SK-N-SH (cell line): ENCODE measurements at regions not wholly inside any gene's neighbourhood (a gene's known extent, or its start where the extent isn't known, plus 50 kb on each side); places are given as distances from the start of the nearest gene placed in this dataset.
"Not testable (repeated sequence)": the region's sequence is repeated elsewhere in the genome, so short reads cannot be mapped to it uniquely, and the experiment has no call there.

Experiments used
- CTCF ChIA-PET: fragments of 300-600, 350-600 bp; formaldehyde crosslinking; extraction: SDS; loops from one replicate; lab custom pipeline; 2021; lab: Yijun Ruan, JAX
- POLR2A ChIA-PET: fragments of 350-600 bp; sonication (Branson Sonifier 250); formaldehyde crosslinking; extraction: SDS; loops from one replicate; lab custom pipeline; 2020; ENCODE audit warnings: antibody characterized with exemption, inconsistent platforms; lab: Yijun Ruan, JAX
- DNase-seq: peaks from one replicate; pipeline ENCODE4 v3.0.0; 2012
- H2AFZ ChIP-seq: fragments of 200-600 bp; sonication (generic); 2 replicates; pipeline ENCODE4 v1.8.1; 2016; ENCODE audit warnings: antibody characterized with exemption, mild to moderate bottlenecking, low read depth
- H3F3A ChIP-seq: fragments of 200-600 bp; sonication (generic); replicated peaks from 2 replicates; pipeline ENCODE3; 2016; ENCODE audit warnings: antibody characterized with exemption, mild to moderate bottlenecking; ENCODE audit not compliant: insufficient read depth
- H3K27ac ChIP-seq, 2 experiments: fragments of 200-500 bp in 1 of 2; fragments of 200-600 bp in 1 of 2; sonication (Bioruptor generic) in 1 of 2; sonication (generic), shearing (Covaris generic) in 1 of 2; 2 replicates each; pipeline versions ENCODE4 v1.5.1 to v1.6.1; 2014 to 2016; ENCODE audit warnings: low read depth in 2 of 2, inconsistent platforms in 1 of 2, low read length in 1 of 2, mild to moderate bottlenecking in 1 of 2, mixed read lengths in 1 of 2
- H3K27me3 ChIP-seq: fragments of 200-600 bp; sonication (generic), shearing (Covaris generic); 2 replicates; pipeline ENCODE4 v1.6.1; 2016; ENCODE audit warnings: mixed run types; ENCODE audit not compliant: insufficient read depth
- H3K36me3 ChIP-seq, 2 experiments: fragments of 200-500 bp in 1 of 2; fragments of 200-600 bp in 1 of 2; sonication (Bioruptor generic) in 1 of 2; sonication (generic) in 1 of 2; replicated peaks in 1 of 2; 2 replicates each; pipeline versions ENCODE3 to v1.5.1; 2014 to 2016; ENCODE audit warnings: low read length in 1 of 2, mild to moderate bottlenecking in 1 of 2; ENCODE audit not compliant: insufficient read depth in 2 of 2, control insufficient read depth in 1 of 2
- H3K4me1 ChIP-seq, 2 experiments: fragments of 200-500 bp in 1 of 2; fragments of 200-600 bp in 1 of 2; sonication (Bioruptor generic) in 1 of 2; sonication (generic), shearing (Covaris generic) in 1 of 2; 2 replicates each; pipeline versions ENCODE4 v1.5.1 to v1.6.1; 2014 to 2016; ENCODE audit warnings: low read depth in 1 of 2, low read length in 1 of 2, mixed run types in 1 of 2; ENCODE audit not compliant: insufficient read depth in 2 of 2, control insufficient read depth in 1 of 2
- H3K4me2 ChIP-seq: fragments of 200-600 bp; sonication (generic), shearing (Covaris generic); 2 replicates; pipeline ENCODE4 v1.6.1; 2017; ENCODE audit warnings: mixed run types
- H3K4me3 ChIP-seq, 2 experiments: fragments of 200-500 bp in 1 of 2; fragments of 200-600 bp in 1 of 2; sonication (Bioruptor generic) in 1 of 2; sonication (generic), shearing (Covaris generic) in 1 of 2; 2 replicates each; pipeline versions ENCODE4 v1.5.1 to v1.8.1; 2014 to 2016; ENCODE audit warnings: low read depth in 2 of 2, inconsistent platforms in 1 of 2, low read length in 1 of 2, mild to moderate bottlenecking in 1 of 2, mixed read lengths in 1 of 2, moderate library complexity in 1 of 2
- H3K79me2 ChIP-seq: fragments of 200-600 bp; sonication (generic); 2 replicates; pipeline ENCODE4 v1.8.1; 2017; ENCODE audit warnings: mild to moderate bottlenecking; ENCODE audit not compliant: insufficient read depth
- H3K9ac ChIP-seq: fragments of 200-600 bp; sonication (generic); 2 replicates; pipeline ENCODE4 v1.6.1; 2017; ENCODE audit warnings: mixed run types
- H3K9me2 ChIP-seq: fragments of 200-600 bp; sonication (generic); 2 replicates; pipeline ENCODE4 v1.6.1; 2017; ENCODE audit warnings: mixed run types
- H3K9me3 ChIP-seq: fragments of 200-600 bp; sonication (generic); 2 replicates; pipeline ENCODE4 v1.6.1; 2017; ENCODE audit warnings: mixed run types, mild to moderate bottlenecking, moderate library complexity
- H4K20me1 ChIP-seq: fragments of 200-600 bp; sonication (generic); 2 replicates; pipeline ENCODE4 v1.6.1; 2017; ENCODE audit warnings: mild to moderate bottlenecking, mixed run types; ENCODE audit not compliant: insufficient read depth
- CHD2 ChIP-seq: fragments of 150-350 bp; IDR thresholded peaks from 2 replicates; pipeline ENCODE4 v1.6.1; 2018; ENCODE audit warnings: low read length; ENCODE audit not compliant: partially characterized antibody
- EP300 ChIP-seq, 2 experiments: IDR thresholded peaks; 2 replicates each; pipeline versions ENCODE4 v1.4.0 to v1.6.1; 2012; ENCODE audit warnings: borderline replicate concordance in 1 of 2, low read depth in 1 of 2, low read length in 1 of 2
- EZH2phosphoT487 ChIP-seq: fragments of 200-600 bp; sonication (generic); IDR thresholded peaks from 2 replicates; pipeline ENCODE4 v1.6.1; 2017; ENCODE audit warnings: low read depth, mixed run types, mild to moderate bottlenecking, antibody characterized with exemption, moderate library complexity, borderline replicate concordance
- FOSL2 ChIP-seq: IDR thresholded peaks from 2 replicates; pipeline ENCODE4 v1.4.0; 2012; ENCODE audit warnings: low read depth, mild to moderate bottlenecking, moderate library complexity, borderline replicate concordance
- MEF2A ChIP-seq: IDR thresholded peaks from 2 replicates; pipeline ENCODE4 v1.4.0; 2012; ENCODE audit warnings: low read depth, borderline replicate concordance
- MXI1 ChIP-seq: IDR thresholded peaks from 2 replicates; pipeline ENCODE4 v1.6.1; 2012; ENCODE audit warnings: mild to moderate bottlenecking, low read depth, low read length, improper control_type of control experiment
- NFIC ChIP-seq: IDR thresholded peaks from 2 replicates; pipeline ENCODE4 v1.4.0; 2012; ENCODE audit warnings: borderline replicate concordance
- NRF1 ChIP-seq: IDR thresholded peaks from 2 replicates; pipeline ENCODE4 v1.6.1; 2012; ENCODE audit warnings: low read depth, mild to moderate bottlenecking, low read length
- RFX5 ChIP-seq: IDR thresholded peaks from 2 replicates; pipeline ENCODE4 v1.6.1; 2012; ENCODE audit warnings: mild to moderate bottlenecking, improper control_type of control experiment, low read length
- TCF12 ChIP-seq: IDR thresholded peaks from 2 replicates; pipeline ENCODE4 v1.4.0; 2012
- WGBS: methylation state at CpG from one replicate; pipeline ENCODE4 v1.1.6; 2017; ENCODE audit warnings: low lambda C conversion rate; 5-methylcytosine and 5-hydroxymethylcytosine counted together
- TF ChIP-seq, protein P1 (sequence below): IDR thresholded peaks from 2 replicates; pipeline ENCODE4 v1.4.0; 2012; ENCODE audit warnings: low read depth, borderline replicate concordance
- TF ChIP-seq, protein P2 (sequence below): fragments of 150-350 bp; IDR thresholded peaks from 2 replicates; pipeline ENCODE4 v1.6.1; 2017; ENCODE audit warnings: antibody characterized with exemption, low read length, low read depth, borderline replicate concordance
- TF ChIP-seq, protein P3 (sequence below): IDR thresholded peaks from 2 replicates; pipeline ENCODE4; 2012
- TF ChIP-seq, protein P4 (sequence below): fragments of 200-600 bp; sonication (generic); IDR thresholded peaks from 2 replicates; pipeline ENCODE4 v1.6.1; 2017; ENCODE audit warnings: antibody characterized with exemption, mild to moderate bottlenecking, moderate library complexity

DNA sequence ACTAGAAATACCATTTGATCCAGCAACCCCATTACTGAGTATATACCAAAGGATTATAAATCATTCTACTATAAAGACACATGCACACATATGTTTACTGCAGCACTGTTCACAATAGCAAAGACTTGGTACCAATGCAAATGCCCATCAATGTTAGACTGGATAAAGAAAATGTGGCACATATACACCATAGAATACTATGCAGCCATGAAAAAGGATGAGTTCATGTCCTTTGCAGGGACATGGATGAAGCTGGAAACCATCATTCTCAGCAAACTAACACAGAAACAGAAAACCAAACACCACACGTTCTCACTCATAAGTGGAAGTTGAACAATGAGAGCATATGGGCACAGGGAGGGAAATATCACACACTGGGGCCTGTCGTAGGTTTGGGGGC lies 106.0 kb downstream of the SPATA18 start:
- H3K4me1 ChIP-seq, H3K4me3 ChIP-seq, H3K4me2 ChIP-seq, H2AFZ ChIP-seq, H4K20me1 ChIP-seq, H3K79me2 ChIP-seq, H3K9ac ChIP-seq, H3K9me3 ChIP-seq, H3K27ac ChIP-seq, H3F3A ChIP-seq, H3K9me2 ChIP-seq, H3K36me3 ChIP-seq, DNase-seq, POLR2A ChIA-PET, CTCF ChIA-PET, H3K27me3 ChIP-seq: not testable (repeated sequence)
- 3% methylated on average over 2 of the region's 2 CpGs for WGBS

DNA sequence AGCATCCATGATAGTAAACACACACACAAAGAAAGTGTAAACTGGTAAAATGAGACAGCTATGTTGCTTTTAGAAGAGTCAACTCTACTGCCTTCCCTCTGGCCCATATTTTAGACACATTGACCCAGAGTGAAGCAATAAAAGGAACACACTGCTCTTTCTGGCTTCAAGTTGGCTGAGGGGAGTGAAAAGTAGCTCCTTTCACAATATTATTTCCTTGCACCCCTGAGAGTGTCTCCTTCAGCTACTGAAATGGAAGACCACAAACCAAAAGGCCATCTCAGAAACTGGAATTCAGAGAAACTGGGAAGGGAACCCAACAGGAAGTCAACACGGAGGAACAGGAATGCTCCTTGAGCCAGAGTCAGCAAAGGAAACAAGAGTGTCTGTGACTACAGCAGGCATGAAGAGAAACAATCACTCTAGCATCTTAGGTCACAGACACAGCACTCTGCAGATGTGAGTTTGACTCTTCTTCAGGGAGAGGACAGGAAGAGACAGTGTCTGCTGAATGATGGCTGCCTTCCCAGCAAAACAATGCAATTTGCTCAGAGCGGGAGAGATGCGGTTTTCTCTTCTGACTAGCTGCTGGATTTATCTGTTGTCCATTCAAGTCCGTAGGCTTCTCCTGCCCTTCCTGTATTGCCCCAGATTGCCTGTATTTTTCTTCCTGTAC lies 106.7 kb downstream of the SPATA18 start:
- Histone ChIP-seq H3K4me3 (no peak overlapping the region), H3K9me3 (no peaks in the 10 kb centered on the region), H3K9me2 (no peaks in the 10 kb centered on the region), H3K4me2 (no peak overlapping the region), H4K20me1 (no peaks in the 10 kb centered on the region), H3K79me2 (no peaks in the 10 kb centered on the region), H3K27me3 (no peaks in the 10 kb centered on the region), H2AFZ (no peak overlapping the region), H3K4me1 (no peaks in the 10 kb centered on the region), H3K27ac (no peak overlapping the region), H3K36me3 (no peaks in the 10 kb centered on the region), H3F3A (no peaks in the 10 kb centered on the region), H3K9ac (no peak overlapping the region)
- TF ChIP-seq, protein P1, sequence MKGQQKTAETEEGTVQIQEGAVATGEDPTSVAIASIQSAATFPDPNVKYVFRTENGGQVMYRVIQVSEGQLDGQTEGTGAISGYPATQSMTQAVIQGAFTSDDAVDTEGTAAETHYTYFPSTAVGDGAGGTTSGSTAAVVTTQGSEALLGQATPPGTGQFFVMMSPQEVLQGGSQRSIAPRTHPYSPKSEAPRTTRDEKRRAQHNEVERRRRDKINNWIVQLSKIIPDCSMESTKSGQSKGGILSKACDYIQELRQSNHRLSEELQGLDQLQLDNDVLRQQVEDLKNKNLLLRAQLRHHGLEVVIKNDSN: no peak
- TF ChIP-seq NFIC: no peak
- no peak for TF ChIP-seq EP300 (IDR thresholded peaks at IDR 0.05; ENCODE audit: borderline replicate concordance in 1 of 2, low read depth in 1 of 2, low read length in 1 of 2)
- no peak for TF ChIP-seq TCF12
- TF ChIP-seq EZH2phosphoT487: no peak
- TF ChIP-seq MEF2A: no peak
- no peak for TF ChIP-seq MXI1
- ChIA-PET POLR2A (no interaction called here), CTCF (no interaction called here)
- WGBS: 35% methylated on average over 4 of the region's 4 CpGs
- no peak for DNase-seq

DNA sequence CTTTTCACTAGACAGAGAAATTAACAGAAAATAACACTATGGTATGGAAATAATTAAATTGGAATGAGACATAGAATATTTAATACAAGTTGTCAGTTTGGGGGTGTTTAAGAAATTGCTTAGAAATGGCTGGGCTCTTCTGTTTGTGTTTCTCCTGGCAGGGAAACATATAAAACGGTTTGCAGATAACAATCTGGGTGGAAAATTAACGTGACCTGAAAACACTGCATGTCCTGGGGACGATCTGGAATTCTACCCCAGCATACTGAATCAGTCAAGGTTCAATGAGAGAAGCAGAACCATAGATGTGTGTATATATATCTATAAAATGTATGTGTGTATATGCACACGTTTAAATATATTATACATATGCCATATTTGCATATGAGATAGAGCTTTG lies 109.8 kb downstream of the SPATA18 start:
- 5% methylated on average over 4 of the region's 4 CpGs for WGBS
- H3K4me1 ChIP-seq: no peaks in the 10 kb centered on the region
- no peak overlapping the region for H3K27ac ChIP-seq
- H3K9ac ChIP-seq: no peak overlapping the region
- CTCF ChIA-PET: interaction anchor here (1.0 kb wide), 1 partner anchor 510 kb away, joined by 3 read pairs; no protein-coding TSS in a partner anchor
- H3K79me2 ChIP-seq: no peaks in the 10 kb centered on the region
- no peaks in the 10 kb centered on the region for H3F3A ChIP-seq
- H3K4me3 ChIP-seq: no peak overlapping the region
- H3K4me2 ChIP-seq: no peak overlapping the region
- DNase-seq: no peak
- H2AFZ ChIP-seq: no peak overlapping the region
- H3K36me3 ChIP-seq: no peaks in the 10 kb centered on the region
- POLR2A ChIA-PET: no interaction called here
- TF ChIP-seq RFX5: no peak
- no peak for TF ChIP-seq NRF1
- TF ChIP-seq MXI1: no peak
- TF ChIP-seq, protein P2, sequence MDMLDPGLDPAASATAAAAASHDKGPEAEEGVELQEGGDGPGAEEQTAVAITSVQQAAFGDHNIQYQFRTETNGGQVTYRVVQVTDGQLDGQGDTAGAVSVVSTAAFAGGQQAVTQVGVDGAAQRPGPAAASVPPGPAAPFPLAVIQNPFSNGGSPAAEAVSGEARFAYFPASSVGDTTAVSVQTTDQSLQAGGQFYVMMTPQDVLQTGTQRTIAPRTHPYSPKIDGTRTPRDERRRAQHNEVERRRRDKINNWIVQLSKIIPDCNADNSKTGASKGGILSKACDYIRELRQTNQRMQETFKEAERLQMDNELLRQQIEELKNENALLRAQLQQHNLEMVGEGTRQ: no peak
- TF ChIP-seq, protein P3, sequence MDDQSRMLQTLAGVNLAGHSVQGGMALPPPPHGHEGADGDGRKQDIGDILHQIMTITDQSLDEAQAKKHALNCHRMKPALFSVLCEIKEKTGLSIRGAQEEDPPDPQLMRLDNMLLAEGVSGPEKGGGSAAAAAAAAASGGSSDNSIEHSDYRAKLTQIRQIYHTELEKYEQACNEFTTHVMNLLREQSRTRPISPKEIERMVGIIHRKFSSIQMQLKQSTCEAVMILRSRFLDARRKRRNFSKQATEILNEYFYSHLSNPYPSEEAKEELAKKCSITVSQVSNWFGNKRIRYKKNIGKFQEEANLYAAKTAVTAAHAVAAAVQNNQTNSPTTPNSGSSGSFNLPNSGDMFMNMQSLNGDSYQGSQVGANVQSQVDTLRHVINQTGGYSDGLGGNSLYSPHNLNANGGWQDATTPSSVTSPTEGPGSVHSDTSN: no peak
- TF ChIP-seq, protein P4, sequence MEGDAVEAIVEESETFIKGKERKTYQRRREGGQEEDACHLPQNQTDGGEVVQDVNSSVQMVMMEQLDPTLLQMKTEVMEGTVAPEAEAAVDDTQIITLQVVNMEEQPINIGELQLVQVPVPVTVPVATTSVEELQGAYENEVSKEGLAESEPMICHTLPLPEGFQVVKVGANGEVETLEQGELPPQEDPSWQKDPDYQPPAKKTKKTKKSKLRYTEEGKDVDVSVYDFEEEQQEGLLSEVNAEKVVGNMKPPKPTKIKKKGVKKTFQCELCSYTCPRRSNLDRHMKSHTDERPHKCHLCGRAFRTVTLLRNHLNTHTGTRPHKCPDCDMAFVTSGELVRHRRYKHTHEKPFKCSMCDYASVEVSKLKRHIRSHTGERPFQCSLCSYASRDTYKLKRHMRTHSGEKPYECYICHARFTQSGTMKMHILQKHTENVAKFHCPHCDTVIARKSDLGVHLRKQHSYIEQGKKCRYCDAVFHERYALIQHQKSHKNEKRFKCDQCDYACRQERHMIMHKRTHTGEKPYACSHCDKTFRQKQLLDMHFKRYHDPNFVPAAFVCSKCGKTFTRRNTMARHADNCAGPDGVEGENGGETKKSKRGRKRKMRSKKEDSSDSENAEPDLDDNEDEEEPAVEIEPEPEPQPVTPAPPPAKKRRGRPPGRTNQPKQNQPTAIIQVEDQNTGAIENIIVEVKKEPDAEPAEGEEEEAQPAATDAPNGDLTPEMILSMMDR: no peak
- no peak for TF ChIP-seq FOSL2
- no peak for TF ChIP-seq CHD2
- H4K20me1 ChIP-seq: no peaks in the 10 kb centered on the region
- no peaks in the 10 kb centered on the region for H3K9me2 ChIP-seq
- no peaks in the 10 kb centered on the region for H3K9me3 ChIP-seq
- H3K27me3 ChIP-seq: no peaks in the 10 kb centered on the region
